Activated naive CD4-positive, alpha-beta T cell treated with Interleukin-2 at 50 U/mL for 16 hours (primary cell): ENCODE measurements at regions not wholly inside any gene's neighbourhood (a gene's known extent, or its start where the extent isn't known, plus 50 kb on each side); places are given as distances from the start of the nearest gene placed in this dataset.
A peak's percentile ranks its signal among the peaks of the same experiment; 100 is the strongest.

Experiments
- DNase-seq: peaks from one replicate; pipeline ENCODE4 v3.0.0-alpha.2; 2020

DNA sequence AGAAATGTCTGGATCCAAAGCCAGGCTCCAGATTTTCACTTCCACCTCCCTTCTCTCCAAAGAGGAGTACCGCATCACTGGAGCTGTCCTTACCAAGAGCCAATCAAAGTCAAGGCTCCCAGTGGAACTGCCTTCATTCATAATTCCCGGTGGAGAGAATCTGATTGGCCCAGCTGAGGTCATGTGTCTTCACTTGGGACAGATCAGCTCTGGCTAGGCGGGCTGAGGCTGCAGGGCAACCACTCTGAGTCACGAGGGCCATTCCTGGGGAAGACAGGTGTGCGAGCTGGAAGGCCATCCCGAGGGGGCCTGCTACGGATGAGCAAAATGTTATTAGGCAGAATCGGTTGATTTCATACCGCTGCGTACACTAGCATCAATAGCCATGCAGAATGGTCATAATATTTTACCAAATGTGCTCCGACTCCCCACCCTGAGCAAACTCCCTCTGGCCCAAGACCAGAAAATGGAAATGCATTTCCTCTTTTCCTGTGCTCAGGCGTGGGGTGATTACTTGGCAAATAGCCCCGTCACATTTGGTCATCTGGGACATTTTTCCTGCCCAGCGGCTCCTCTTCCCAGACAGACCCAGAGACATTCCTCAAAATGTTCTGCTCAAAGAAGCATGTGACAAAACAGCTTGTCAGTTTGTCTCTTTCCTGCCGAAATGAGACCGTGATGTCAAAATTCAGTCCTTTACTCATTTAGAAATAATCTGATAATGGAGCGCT, 111.1 kb downstream of the AIPL1 start:
- DNase-seq: no peak

DNA sequence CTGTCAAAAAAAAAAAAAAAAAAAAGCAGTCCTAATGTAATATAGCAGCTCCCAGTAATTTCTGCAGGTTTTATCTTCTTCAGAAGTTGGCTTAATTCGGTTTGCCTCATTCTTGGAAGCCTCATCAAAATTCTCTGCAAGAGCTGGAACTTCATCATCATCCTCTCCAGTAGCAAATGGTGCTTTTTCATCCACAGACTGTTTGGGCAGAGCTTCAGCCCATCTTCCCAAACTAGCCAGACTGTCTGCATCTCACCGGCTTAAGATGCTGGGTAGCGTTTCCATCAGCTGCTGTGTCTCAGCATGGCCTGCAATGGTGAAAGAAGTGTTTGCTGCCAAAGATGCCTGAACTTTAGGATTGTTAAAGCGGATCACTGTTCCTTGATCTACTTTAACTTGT, 112.6 kb downstream of the AIPL1 start:
- no peak for DNase-seq

DNA sequence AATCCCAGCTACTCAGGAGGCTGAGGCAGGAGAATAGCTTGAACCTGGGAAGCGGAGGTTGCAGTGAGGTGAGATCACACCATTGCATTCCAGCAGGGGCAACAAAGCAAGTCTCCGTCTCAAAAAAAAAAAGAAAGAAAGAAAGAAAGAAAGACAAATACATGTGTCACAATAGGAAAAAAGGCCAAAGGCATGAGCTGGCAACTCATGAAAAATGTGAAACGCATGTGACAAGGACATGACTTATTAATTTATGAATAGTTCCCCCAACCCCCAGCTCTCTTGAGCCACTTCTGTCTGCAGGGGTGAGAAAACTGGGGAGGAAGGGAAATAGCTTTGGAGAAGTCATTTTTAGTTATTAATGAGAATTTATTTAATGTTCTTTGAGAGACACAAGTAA, 120.6 kb downstream of the AIPL1 start:
- no peak for DNase-seq

DNA sequence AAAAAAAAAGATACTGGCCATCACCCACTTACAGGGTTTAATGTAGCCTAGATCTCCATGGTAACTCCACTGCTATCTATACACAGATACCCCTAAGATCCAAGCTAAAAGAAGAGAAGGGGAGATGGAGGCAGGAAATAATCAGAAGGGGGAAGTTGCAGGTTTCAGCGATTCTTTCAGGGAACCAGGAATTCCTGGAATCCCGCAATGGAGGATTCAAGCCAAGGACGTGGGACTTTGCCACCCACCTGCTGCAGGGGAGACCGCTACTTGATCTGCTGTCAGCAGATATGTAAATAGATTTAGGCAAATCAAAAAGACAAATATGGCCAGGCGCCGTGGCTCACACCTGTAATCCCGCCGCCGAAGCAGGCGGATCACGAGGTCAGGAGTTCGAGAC, 121.1 kb downstream of the AIPL1 start:
- no peak for DNase-seq

DNA sequence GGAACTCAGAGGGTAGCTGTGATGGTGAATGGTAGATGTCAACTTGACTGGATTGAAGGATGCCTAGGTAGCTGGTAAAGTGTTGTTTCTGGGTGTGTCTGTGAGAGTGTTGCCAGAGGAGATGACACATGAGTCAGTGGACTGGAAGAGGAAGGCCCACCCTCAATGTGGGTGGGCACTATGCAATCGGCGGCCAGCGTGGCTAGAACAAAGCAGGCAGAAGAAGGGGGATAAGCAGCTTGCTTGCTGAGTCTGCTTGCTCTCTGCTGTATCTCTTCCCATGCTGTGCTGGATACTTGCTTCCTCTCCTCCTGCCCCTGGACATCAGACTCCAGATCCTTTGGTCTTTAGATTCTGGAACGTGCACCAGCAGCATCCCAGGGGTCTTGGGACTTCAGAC, 128.1 kb downstream of the AIPL1 start:
- DNase-seq: no peak

DNA sequence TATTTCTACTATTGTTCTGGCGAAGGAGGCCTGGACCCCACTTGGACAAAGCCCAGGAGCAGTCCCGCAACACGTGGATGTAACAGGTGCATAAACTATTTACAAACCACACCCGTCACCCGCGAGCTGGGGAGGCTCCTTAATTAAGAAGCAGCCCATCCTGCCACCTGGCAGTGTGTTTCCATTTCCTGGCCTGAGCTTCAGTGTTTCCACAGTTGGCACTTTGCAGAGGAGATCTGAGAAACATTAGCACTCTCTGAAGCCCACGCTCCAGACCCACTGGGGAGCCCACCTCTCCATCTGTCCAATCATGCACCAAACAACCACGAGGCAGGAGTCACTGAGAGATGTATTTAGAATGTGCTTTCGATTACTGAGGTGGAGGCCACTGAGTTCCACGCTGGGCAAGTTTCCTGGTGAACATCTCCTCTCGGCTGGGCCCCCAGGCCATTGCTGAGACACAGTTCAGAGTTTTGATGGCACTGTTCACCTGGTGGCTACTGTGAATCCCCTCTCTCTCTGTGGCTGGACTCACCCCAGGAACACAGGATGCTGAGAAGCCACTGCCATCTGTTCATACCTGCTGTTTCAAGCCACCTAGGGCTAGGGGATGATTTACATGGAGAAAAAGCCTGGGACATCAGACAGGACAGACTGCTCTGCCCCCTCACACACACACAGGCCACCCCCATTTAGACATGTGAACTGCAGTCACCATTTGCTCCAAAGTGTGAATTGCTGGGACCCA, 129.1 kb downstream of the AIPL1 start:
- DNase-seq: no peak

DNA sequence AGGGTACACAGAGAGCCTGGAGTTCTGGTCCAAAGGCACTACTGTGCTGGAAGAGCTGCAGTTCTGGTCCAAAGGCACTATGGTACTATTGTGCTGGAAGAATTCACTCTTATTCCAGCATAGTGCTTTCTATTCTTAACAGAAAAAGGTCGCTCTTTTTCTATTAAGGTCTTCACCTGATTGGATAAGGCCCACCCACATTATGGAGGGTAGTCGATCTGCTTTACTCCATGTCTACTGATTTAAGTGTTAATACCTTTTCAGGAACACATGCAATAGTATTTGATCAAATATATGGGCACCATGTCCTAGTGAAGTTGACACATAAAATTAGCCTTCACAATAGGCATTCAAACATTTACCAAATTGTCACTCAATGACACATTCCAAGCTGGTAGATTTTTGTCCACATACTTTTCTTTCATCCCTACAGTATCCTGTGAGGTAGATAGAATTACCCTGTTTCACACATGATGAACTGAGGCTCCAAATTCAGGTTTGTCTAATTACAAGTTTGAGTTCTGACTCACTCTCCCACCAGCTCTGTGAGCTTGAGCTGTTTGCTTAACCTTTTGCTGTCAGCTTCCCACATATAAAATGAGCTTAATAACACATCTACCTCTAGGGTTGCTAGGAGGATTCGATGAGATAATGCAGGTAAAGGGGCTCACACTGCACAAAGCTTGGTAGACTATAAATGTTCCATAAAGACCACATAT, 129.9 kb downstream of the AIPL1 start:
- no peak for DNase-seq

DNA sequence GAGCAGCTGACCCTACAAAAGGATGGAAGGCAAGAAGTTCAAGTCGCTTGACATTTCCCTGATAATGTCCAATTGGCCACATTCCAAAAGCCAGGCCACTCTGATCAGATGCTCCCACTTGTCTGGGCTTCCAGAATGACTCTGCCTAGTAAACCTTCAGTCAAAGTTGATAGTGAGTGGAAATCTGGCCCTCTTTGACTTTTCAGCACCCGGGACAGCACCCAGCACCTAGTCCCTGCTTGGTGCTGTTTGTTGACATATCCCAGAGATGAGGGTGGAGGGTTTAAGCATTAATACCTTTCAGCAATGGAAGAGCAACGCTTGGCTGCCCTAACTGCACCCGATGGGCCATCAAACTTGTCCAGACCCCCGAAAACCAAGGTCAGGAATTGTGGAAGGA, 131.3 kb downstream of the AIPL1 start:
- DNase-seq: peak; percentile 4

DNA sequence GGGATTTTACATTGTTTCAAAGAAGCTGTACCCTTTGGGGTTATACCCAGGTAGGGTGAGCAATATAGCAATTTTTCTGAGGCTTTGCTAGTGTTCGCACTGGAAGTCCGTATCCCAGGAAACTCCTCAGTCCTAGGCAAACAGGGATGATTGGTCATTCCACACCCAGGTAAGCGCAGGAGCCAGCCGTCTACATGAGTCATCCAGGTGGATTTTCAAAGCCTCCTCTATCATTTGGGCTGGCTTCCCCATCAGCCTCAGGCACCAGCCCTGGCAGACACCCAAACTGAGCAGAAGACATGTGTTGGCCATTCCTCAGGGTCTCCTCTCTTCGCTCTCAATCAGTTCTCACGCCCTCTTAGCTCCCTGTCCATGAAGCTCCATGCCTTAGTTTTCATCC, 135.6 kb downstream of the AIPL1 start:
- no peak for DNase-seq

DNA sequence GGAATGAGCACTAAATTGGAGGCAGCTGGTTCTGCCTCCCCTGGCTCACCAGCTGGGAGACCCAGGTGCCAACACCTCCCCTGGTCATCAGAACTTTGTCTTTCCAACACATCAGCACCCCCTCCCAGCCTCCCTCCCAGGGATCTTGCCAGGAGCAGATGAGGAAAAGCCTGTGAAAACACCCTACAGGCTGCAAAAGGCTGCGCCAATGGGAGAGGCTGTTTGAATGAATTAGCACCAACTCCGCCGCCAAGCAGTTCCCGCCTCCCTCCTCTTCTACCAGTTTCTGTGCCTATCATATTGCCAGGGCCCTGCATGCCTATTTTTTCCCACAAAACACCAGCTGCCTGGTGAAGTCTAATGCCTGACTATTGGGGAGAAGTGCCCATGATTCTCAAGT, 137.0 kb downstream of the AIPL1 start:
- DNase-seq: no peak

DNA sequence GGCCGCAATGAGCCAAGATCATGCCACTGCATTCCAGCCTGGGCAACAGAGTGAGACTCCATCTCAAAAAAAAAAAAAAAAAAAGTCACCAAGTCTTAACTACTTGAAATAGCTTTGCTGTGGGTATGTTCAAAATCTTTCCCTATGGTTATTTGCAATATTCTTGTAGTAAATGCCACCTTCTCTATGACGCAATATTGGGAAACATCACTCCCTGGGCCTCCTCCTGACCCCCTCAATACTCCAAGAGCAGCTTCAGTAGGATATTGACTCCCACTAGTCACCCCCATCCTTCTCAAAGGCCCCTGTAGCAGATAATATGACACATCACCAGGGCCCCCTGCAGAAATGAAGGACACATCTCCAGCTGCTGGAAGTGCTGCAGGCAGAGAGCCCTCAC, 137.8 kb downstream of the AIPL1 start:
- DNase-seq: no peak

DNA sequence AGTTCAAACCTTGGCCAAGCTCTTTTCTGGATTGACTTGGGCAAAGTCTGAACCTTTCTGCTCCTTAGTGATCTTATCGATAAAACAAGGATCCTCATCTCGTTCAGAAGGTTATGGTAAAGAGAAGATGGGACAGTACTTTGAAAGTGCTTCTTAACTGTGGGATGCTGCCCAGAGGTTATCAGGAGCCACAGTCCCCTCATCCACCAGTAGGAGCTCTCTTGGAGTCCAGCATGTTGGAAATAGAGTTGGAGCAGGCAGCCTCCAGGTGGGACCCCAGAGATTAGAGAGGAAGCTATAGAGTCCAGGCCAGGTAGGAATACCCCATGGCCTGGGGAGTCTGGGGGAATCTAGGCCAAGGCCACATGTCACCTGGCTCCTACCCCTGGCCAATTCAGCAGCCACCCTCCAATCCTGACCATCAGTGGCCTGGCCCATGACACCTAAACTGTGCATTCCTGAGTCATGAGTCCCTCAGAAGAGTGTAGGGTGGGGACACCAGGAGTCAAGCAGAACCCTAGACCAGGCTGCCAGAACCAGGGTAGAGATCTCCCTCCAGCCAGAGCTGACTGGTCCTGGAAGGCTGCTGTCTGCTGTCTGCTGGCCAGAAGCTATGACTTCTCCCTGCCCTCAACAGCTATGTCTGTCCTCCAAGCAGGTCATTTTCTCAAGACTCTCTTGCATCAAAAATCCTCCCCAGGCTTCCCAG, 144.3 kb downstream of the AIPL1 start:
- DNase-seq: no peak

DNA sequence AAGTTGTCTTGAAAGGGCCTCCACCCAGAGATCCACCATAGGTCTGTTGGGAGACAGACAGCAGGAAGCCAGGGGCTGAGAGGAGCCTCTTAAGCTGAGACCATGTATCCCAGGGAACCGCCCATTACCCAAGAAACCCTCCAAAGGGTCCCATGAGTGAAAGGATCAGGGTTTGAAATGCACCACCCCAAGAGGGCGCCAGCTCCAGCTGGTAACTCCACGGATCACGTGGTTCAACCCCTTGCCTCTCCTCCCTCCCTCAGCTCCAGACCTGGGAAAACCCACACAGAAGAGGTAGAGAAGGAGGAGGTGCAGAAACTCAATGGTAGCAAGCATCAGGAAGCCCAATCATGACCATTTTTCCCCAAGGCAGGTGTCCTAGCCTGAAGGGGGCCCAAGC, 148.7 kb downstream of the AIPL1 start:
- DNase-seq: no peak

DNA sequence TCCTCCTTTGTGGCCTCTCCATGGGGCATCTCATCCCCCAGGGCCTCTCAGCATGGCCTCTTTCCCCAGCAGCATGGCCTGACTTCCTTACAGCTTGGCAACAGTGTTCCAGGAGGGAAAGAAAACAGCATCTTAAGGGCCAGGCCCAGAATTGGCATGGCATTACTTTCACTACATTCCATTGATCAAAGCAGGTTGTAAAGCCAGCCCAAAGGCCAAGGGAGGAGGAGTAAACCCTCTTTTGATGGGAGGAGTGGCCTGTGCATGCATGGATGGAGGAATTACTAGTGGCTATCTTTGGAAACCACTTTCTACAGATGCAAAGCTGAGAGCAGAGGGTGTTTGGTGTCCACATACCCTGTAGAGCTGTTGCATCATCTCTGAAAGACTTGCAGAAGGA, 149.4 kb downstream of the AIPL1 start:
- DNase-seq: no peak

DNA sequence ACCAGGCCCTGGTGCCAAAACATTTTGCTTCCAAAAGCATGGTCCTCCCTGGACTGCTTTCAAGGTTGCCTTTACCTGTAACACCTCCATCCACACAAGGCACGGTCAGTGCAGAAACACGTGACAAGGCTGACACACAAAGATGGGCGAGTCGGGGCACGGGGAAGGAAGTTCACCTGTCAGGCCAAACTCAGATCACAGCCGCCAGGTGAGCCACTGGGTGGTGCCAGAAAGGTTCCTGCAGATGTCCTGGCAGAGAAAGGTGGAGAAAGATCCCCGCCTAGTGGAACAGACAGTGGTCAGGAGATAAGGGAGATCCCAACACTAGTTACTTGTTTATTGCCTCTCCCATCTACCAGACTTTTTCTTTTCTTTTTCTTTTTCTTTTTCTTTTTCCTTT, 155.3 kb downstream of the AIPL1 start:
- DNase-seq: no peak

DNA sequence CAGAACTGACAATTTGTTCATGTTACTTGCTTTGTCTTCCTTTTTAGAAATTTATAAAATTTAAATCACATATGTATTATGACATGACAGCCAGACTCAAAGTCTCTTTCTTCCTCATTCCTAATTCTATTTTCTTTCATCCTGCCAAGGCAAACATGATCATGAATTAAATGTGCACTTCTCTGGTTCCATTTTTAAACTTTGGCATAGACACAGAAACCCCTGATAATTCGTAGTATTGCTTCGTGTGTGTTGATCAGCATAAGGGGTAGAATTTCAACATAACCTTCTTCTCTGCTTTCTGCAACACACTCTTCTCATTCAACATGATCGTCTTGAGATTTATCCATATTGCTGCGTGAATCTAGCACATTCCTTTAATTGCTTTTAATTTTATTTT, 156.5 kb downstream of the AIPL1 start:
- DNase-seq: no peak

DNA sequence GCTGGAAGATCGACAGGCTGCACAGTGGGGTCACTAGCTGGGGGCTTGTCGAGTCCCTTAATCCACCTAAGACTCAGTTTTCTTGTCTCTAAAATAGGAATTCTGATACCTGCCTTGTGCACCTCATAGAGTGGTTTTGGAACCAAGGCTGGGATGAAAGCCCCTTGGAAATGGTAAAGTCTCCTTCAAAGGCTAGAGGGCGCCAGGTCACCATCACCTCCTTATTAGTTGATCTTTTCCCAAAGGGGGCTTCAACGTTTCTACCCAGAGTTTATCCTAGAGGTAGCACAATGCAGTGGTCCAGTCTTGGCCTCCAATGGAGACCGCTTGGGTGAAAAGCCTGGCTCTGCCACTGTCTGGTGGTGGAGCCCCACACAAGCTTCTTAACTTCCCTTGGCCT, 158.2 kb downstream of the AIPL1 start:
- no peak for DNase-seq

DNA sequence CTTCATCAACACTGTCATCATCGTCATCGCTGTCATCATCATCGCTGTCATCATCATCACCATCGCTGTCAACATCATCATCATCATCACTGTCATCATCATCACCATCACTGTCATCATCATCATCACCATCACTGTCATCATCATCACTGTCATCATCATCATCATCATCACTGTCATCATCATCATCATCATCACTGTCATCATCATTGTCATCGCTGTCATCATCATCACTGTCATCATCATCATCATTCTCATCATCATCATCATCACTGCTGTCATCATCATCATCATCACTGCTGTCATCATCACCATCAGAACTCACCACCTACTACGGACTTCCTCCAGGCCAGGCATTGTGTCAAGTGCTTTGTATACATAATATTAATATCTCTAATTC, 160.6 kb downstream of the AIPL1 start:
- DNase-seq: no peak

DNA sequence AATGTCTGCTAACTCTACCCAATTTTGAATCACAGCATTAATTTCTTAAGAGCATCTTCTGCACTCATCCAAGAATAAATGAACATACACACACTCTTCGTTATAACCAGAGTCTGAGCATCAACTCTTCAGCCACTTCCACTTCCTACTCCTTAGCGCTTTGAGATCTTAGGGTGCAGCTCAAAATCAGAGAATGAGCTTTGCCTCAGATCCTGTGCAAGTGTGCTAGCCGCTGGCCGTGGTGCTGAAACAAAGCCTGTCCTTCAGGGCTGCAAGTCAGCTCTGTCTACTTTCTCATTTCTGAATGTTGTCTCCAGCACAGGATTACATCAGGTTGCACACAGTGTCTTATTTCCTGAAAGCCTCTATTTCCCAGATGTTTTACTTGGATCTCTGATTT, 165.4 kb downstream of the AIPL1 start:
- DNase-seq: no peak

DNA sequence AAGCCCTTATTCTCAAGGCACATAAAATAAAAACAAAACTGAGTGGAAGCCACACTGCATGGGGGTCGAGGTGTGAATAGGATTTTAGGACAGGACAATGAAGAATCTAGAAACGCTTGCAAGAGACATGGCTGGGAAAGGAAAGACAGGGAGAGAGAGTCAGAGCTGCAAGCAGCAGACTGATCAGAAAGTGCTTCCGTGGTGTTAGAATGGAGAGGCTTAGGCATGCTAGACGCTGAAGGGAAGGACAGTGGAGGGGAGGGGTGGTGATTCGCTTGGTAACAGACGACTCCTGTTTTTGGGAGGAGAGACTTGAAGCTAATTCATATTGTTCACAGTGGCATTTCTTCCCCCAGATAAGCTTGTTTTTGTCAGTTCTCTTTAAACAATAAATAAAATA, 173.5 kb downstream of the AIPL1 start:
- DNase-seq: no peak

DNA sequence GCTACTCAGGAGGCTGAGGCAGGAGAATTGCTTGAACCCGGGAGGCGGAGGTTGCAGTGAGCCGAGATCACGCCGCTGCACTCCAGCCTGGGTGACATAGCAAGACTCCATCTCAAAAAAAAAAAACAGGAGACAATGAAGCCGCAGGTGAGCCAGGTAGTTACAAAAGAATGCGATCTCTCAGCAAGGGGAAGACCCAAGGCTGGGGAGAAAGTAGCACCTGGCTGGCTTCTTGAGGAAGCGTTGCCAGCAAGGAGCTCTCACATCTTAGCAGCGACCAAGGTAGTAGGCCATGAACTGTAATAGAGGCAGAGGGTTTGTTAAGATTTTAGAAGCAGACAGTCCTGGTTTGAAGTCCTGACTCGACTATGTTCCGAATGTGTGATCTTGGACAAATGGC, 175.0 kb downstream of the AIPL1 start:
- DNase-seq: no peak

DNA sequence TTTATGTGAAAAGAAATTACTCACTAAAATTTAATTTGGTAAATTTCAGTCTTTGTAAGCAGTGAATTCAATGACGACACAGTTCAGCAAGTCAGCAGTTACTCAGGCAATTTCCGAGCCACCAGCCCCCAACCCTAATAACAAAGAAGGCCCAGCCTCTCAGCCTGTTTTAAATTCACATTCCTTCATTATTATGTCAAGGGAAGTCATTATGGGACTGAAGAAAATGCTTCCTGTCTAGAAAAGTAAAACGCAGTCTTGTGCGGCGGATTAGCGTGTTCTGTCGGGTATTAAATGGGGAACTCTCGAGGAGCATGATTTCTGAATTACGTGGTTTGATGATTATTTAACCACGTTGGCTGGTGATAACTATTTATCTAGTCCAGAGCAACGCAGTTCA, 177.6 kb downstream of the AIPL1 start:
- no peak for DNase-seq

DNA sequence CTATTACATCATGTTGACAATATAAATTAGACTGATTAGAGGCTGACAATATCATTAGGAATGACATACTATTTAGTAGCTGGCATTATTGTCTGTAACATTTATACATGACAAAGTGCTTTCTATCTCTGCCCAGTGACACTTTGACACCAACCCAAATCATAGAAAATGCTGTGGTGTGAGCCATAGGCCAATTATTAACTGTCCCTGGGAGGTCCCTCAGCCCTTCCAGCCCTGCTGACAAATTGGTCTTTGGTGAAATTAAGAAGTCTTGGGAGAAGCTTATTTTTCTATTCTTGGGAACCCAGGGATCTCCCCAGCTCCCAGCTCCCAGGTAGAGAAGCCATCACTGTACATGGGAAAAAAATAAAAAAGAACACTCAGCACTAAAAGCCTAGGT, 179.6 kb downstream of the AIPL1 start:
- no peak for DNase-seq

DNA sequence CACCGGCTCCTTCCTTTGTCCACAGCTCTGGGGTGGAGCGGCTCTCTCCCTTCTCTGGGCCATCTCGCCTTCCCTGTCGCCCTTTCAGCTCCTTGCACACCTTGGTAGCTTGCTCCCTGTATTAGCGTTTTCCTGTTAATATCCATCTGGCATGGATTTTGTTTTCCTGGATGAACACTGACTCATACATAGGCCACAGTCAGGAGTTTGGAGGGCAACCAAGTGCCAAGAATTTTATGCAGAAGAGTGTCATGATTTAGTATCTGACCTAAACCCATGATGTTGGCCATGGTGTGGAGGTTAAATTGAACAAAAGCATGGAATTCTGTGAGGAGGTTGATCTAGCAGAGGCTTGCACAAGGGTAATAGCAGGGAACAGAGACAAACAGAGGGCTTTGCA, 180.9 kb downstream of the AIPL1 start:
- no peak for DNase-seq
